ENCODE measurements at regions not wholly inside any gene's neighbourhood (a gene's known extent, or its start where the extent isn't known, plus 50 kb on each side); places are given as distances from the start of the nearest gene placed in this dataset.

DNA sequence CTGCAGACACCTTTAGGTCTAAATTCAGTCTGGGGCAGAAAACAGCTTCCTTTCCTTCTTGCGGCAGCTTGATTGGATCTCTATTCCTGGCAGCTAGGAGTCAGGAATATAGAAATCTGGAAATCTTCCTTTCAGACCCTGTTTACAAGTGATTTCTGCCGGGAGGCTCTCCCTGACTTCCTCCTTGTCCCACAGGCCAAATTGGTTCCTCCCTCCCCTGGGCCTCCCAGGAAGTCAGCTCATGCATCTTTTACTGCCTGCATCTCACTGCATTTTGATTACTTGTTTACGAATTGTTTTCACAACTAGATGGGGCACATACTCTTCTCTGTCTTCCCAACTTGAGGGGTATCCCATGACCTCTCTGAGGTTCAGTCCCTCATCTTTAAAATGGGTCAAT, 206.3 kb downstream of the MAF start:
- no peak overlapping the region for H3K4me2 ChIP-seq (ENCODE audit: insufficient read depth, low read length)
- H3K36me3 ChIP-seq (ENCODE audit: control insufficient read depth, insufficient read depth, low read length) = no peaks in the 10 kb centered on the region
- peaks cover 6 to 19% of the 10 kb centered on the region in 2 experiments; a peak in 4 of 5 replicates for H3K27me3 ChIP-seq (ENCODE audit: control insufficient read depth in 2 of 2, insufficient read depth in 2 of 2, low read length in 2 of 2)
- TF ChIP-seq HDAC6 (IDR thresholded peaks at IDR 0.05; ENCODE audit: low read depth, low read length) (no peak), TCF3 (CRISPR knock-in tag; IDR thresholded peaks at IDR 0.05) (no peak)
- TF ChIP-seq, protein P1, sequence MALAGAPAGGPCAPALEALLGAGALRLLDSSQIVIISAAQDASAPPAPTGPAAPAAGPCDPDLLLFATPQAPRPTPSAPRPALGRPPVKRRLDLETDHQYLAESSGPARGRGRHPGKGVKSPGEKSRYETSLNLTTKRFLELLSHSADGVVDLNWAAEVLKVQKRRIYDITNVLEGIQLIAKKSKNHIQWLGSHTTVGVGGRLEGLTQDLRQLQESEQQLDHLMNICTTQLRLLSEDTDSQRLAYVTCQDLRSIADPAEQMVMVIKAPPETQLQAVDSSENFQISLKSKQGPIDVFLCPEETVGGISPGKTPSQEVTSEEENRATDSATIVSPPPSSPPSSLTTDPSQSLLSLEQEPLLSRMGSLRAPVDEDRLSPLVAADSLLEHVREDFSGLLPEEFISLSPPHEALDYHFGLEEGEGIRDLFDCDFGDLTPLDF (CRISPR knock-in tag; IDR thresholded peaks at IDR 0.05) = no peak
- H3K27ac ChIP-seq (ENCODE audit: extremely low read depth, low read depth, low read length) = no peak overlapping the region
- ATAC-seq = no peak
- no peaks in the 10 kb centered on the region for H4K20me1 ChIP-seq (replicated peaks; ENCODE audit: control insufficient read depth, insufficient read depth, low read length)
- H3K4me1 ChIP-seq (replicated peaks in 1 of 2; ENCODE audit: control insufficient read depth in 2 of 2, insufficient read depth in 2 of 2, low read length in 2 of 2) = no peaks in the 10 kb centered on the region
- WGBS (ENCODE audit: insufficient coverage, low coverage, missing lambda C conversion rate) = 13% methylated on average over 3 of the region's 3 CpGs
- no peak overlapping the region for H2AFZ ChIP-seq (ENCODE audit: low read depth, low read length)
- BruUV-seq (replicated peaks) = no TSS peak
- no peaks in the 10 kb centered on the region for H3K9me3 ChIP-seq (replicated peaks; ENCODE audit: control insufficient read depth, insufficient read depth, low read depth, low read length)
- DNase-seq (ENCODE audit: extremely low read depth in 1 of 4, low spot score in 3 of 4) = no peak
- intact Hi-C loops (cut with micrococcal nuclease) = no loop called here
- H3K9ac ChIP-seq (ENCODE audit: insufficient read depth in 1 of 2, low read depth in 2 of 2, low read length in 2 of 2) = no peak overlapping the region
- no peaks in the 10 kb centered on the region for H3K9me1 ChIP-seq (ENCODE audit: control insufficient read depth, insufficient read depth, low read length)
- no peaks in the 10 kb centered on the region for H3K79me2 ChIP-seq (ENCODE audit: control insufficient read depth, insufficient read depth, low read length)
- ChIA-PET CTCF (ENCODE audit: low intra/inter-chr PET ratio) (no interaction called here), POLR2A (interaction anchor here (0.7 kb wide), 1 partner anchor 8 kb away, joined by 3 read pairs; no protein-coding TSS in a partner anchor)
- in situ Hi-C loops (cut with MboI) = no loop called here
- FAIRE-seq = no peak
- H3K4me3 ChIP-seq = no peak overlapping the region

DNA sequence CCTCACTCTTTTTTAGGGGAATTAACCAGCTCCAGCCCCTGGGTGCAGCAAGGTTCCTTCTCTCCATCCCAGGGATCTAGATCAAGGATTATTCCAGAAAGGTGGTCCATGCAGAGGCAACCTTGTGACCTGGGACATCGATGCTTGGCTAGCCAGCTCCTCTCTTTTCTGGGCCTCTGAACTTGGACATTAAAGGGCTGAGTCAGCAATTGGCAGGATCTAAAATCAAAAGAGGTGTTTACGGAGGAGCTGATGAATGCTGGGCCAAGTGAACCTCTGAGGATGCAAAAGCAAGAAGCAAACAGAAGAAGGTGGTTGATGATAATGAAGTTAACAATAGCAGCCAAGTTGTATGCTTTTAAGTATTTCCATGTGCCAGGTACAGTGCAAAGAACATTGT, 207.0 kb downstream of the MAF start:
- in situ Hi-C loops (cut with MboI) (no loop called here), intact Hi-C loops (cut with micrococcal nuclease) (no loop called here)
- no peak overlapping the region for H3K27ac ChIP-seq (ENCODE audit: extremely low read depth, low read depth, low read length)
- ChIA-PET CTCF (ENCODE audit: low intra/inter-chr PET ratio) (no interaction called here), POLR2A (interaction anchor here (0.7 kb wide), 1 partner anchor 8 kb away, joined by 3 read pairs; no protein-coding TSS in a partner anchor)
- H3K79me2 ChIP-seq (ENCODE audit: control insufficient read depth, insufficient read depth, low read length) = no peaks in the 10 kb centered on the region
- H3K4me3 ChIP-seq = no peak overlapping the region
- ATAC-seq = no peak
- H3K36me3 ChIP-seq (ENCODE audit: control insufficient read depth, insufficient read depth, low read length) = no peaks in the 10 kb centered on the region
- H4K20me1 ChIP-seq (replicated peaks; ENCODE audit: control insufficient read depth, insufficient read depth, low read length) = no peaks in the 10 kb centered on the region
- 3% methylated on average over 2 of the region's 2 CpGs for WGBS (ENCODE audit: insufficient coverage, low coverage, missing lambda C conversion rate)
- H3K9me1 ChIP-seq (ENCODE audit: control insufficient read depth, insufficient read depth, low read length) = no peaks in the 10 kb centered on the region
- no TSS peak for BruUV-seq (replicated peaks)
- no peak overlapping the region for H3K9ac ChIP-seq (ENCODE audit: insufficient read depth in 1 of 2, low read depth in 2 of 2, low read length in 2 of 2)
- no peaks in the 10 kb centered on the region for H3K9me3 ChIP-seq (replicated peaks; ENCODE audit: control insufficient read depth, insufficient read depth, low read depth, low read length)
- H3K27me3 ChIP-seq (ENCODE audit: control insufficient read depth in 2 of 2, insufficient read depth in 2 of 2, low read length in 2 of 2) = peaks cover 6 to 19% of the 10 kb centered on the region in 2 experiments; a peak in 4 of 5 replicates
- H2AFZ ChIP-seq (ENCODE audit: low read depth, low read length) = no peak overlapping the region
- no peaks in the 10 kb centered on the region for H3K4me1 ChIP-seq (replicated peaks in 1 of 2; ENCODE audit: control insufficient read depth in 2 of 2, insufficient read depth in 2 of 2, low read length in 2 of 2)
- peak; percentile 42 for FAIRE-seq
- no peak overlapping the region for H3K4me2 ChIP-seq (ENCODE audit: insufficient read depth, low read length)
- DNase-seq (ENCODE audit: extremely low read depth in 1 of 4, low spot score in 3 of 4) = no peak
- TF ChIP-seq HOXB6 (CRISPR knock-in tag; IDR thresholded peaks at IDR 0.05; ENCODE audit: borderline replicate concordance) = no peak
- TF ChIP-seq EP300 (IDR thresholded peaks at IDR 0.05; ENCODE audit: low read length) = no peak
- TF ChIP-seq ZBTB8A (IDR thresholded peaks at IDR 0.05; ENCODE audit: partially characterized antibody) = no peak
- TF ChIP-seq FOXJ2 (tag; IDR thresholded peaks at IDR 0.05) = no peak
- TF ChIP-seq C11orf30 (IDR thresholded peaks at IDR 0.05; ENCODE audit: low read depth) = peak; percentile 87
- TF ChIP-seq MAFK (IDR thresholded peaks at IDR 0.05; ENCODE audit: low read length) = peak; percentile 92
